NB4 (cell line): ENCODE measurements at regions not wholly inside any gene's neighbourhood (a gene's known extent, or its start where the extent isn't known, plus 50 kb on each side); places are given as distances from the start of the nearest gene placed in this dataset.

Experiments used
- DNase-seq: peaks from one replicate; pipeline ENCODE4 v3.0.0; 2010; ENCODE audit warnings: low read depth
- H3K4me3 ChIP-seq: one replicate; pipeline ENCODE4 v1.5.1; 2011; ENCODE audit warnings: mild to moderate bottlenecking, low read depth, low read length, moderate library complexity
- CTCF ChIP-seq: IDR thresholded peaks from one replicate; pipeline ENCODE4 v1.5.1; 2012; ENCODE audit warnings: low read depth, low read length
- MAX ChIP-seq: IDR thresholded peaks from 2 replicates; pipeline ENCODE4 v1.6.1; 2011; ENCODE audit warnings: low read depth, low read length
- MYC ChIP-seq: IDR thresholded peaks from 2 replicates; pipeline ENCODE4 v1.6.1; 2011; ENCODE audit warnings: low read depth, low read length
- POLR2A ChIP-seq: IDR thresholded peaks from 2 replicates; pipeline ENCODE4 v1.6.1; 2011; ENCODE audit warnings: mild to moderate bottlenecking; ENCODE audit not compliant: insufficient read length; ENCODE audit errors: extremely low read depth

GRCh38 chr15:47988564-47988963, 132.2 kb upstream of the SLC24A5 start:
- no peak overlapping the region for H3K4me3 ChIP-seq
- DNase-seq: no peak
- TF ChIP-seq MYC (no peak), POLR2A (no peak), CTCF (no peak), MAX (no peak)

- TF ChIP-seq POLR2A: no peak
- no peak for TF ChIP-seq MAX
- no peak for TF ChIP-seq MYC
- TF ChIP-seq CTCF: no peak
- DNase-seq: no peak
- no peak overlapping the region for H3K4me3 ChIP-seq
These were observed 130.0 kb upstream of the SLC24A5 start for GRCh38 chr15:47990821-47991220.

DNA sequence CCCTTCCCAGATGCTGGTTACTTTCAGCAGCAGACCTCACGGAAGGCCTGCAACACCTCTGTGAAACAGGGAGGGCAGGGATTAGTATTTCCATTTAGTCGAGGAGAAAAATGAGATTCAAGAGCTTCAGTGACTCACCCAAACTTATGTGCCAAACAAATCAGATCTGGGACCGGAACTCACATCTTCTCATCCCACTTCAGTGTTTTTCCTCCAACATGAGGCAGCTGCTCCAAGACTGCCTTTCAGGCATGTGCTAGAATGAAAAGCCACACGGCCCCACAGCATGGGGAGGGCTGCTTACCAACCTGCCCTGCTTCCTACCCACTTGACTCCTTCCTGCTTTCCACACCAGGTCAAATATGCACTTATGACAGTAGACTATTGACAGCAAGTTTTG, 129.4 kb upstream of the SLC24A5 start:
- no peak overlapping the region for H3K4me3 ChIP-seq
- TF ChIP-seq CTCF: no peak
- no peak for TF ChIP-seq MYC
- TF ChIP-seq POLR2A: no peak
- no peak for TF ChIP-seq MAX
- no peak for DNase-seq

- H3K4me3 ChIP-seq: no peak overlapping the region
- no peak for DNase-seq
- TF ChIP-seq MAX (no peak), MYC (no peak), CTCF (no peak), POLR2A (no peak)
These were observed 127.7 kb upstream of the SLC24A5 start for GRCh38 chr15:47993051-47993450.

GRCh38 chr15:47997195-47998080, 123.4 kb upstream of the SLC24A5 start:
- DNase-seq: no peak
- TF ChIP-seq CTCF (no peak), MYC (no peak), MAX (no peak), POLR2A (no peak)
- no peak overlapping the region for H3K4me3 ChIP-seq
